ENCODE measurements at regions not wholly inside any gene's neighbourhood (a gene's known extent, or its start where the extent isn't known, plus 50 kb on each side); places are given as distances from the start of the nearest gene placed in this dataset.

GRCh38 chr14:71645656-71646055, 286.6 kb upstream of the RGS6 start:
- TF ChIP-seq CTCF (IDR thresholded peaks at IDR 0.05) (no peak), POLR2AphosphoS5 (IDR thresholded peaks at IDR 0.05) (no peak)

All from transverse colon (tissue), 4 donors.